ENCODE measurements at regions not wholly inside any gene's neighbourhood (a gene's known extent, or its start where the extent isn't known, plus 50 kb on each side); places are given as distances from the start of the nearest gene placed in this dataset.

DNA sequence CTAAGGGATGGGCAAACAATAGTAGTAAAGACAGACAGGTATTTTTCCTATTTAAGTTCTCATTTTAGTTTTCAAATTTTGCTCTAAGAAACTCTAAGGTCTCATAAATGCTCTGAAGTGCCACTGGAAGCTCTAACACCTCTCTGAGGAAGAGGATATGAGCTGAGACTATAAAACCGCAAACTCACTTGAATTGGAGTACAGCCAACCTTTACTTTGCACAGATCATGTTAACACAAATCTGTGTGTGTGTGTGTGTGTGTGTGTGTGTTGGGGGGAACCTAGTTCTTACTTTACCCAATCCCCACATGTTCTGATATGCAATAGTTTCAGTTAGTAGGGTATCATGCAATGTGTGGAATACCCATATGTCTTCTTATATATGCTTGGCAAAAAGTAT, 446.8 kb downstream of the CHL1 start:
- H3K9me3 Mint-ChIP-seq: peaks cover 43% of the 10 kb centered on the region
- no peak overlapping the region for H3K4me3 Mint-ChIP-seq
- TF ChIP-seq, protein P1, sequence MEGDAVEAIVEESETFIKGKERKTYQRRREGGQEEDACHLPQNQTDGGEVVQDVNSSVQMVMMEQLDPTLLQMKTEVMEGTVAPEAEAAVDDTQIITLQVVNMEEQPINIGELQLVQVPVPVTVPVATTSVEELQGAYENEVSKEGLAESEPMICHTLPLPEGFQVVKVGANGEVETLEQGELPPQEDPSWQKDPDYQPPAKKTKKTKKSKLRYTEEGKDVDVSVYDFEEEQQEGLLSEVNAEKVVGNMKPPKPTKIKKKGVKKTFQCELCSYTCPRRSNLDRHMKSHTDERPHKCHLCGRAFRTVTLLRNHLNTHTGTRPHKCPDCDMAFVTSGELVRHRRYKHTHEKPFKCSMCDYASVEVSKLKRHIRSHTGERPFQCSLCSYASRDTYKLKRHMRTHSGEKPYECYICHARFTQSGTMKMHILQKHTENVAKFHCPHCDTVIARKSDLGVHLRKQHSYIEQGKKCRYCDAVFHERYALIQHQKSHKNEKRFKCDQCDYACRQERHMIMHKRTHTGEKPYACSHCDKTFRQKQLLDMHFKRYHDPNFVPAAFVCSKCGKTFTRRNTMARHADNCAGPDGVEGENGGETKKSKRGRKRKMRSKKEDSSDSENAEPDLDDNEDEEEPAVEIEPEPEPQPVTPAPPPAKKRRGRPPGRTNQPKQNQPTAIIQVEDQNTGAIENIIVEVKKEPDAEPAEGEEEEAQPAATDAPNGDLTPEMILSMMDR (IDR thresholded peaks at IDR 0.05): no peak
- no peak for DNase-seq
- H3K27me3 Mint-ChIP-seq (ENCODE audit: insufficient read depth): no peaks in the 10 kb centered on the region
- no peak overlapping the region for H3K27ac Mint-ChIP-seq
- H3K36me3 Mint-ChIP-seq (ENCODE audit: low read depth): no peaks in the 10 kb centered on the region
- no peaks in the 10 kb centered on the region for H3K4me1 Mint-ChIP-seq (ENCODE audit: low read depth)

DNA sequence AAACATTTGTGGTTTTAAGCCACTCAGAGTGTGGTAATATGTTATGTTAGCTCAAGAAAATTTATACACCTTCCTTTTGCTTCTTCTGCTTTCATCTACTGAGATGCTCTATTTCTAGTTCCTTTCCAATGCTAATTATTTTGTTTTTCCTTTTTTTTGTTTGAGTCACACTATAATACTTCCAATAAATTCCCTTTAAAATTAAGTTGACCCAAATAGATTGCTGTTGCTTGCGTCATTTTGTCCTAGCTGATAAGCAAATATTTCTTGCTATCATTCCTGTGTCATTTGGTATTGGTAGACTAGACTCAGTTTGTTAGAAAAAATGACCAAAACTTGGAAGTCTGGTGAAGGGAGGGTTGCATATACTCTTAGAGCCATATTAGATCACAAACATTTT, 437.0 kb upstream of the CNTN6 start:
- Mint-ChIP-seq H3K9me3 (peaks cover 44% of the 10 kb centered on the region), H3K27ac (no peak overlapping the region), H3K27me3 (ENCODE audit: insufficient read depth) (no peaks in the 10 kb centered on the region), H3K4me1 (ENCODE audit: low read depth) (no peaks in the 10 kb centered on the region), H3K36me3 (ENCODE audit: low read depth) (no peaks in the 10 kb centered on the region), H3K4me3 (no peak overlapping the region)
- DNase-seq: no peak
- TF ChIP-seq, protein P1 (IDR thresholded peaks at IDR 0.05): no peak

DNA sequence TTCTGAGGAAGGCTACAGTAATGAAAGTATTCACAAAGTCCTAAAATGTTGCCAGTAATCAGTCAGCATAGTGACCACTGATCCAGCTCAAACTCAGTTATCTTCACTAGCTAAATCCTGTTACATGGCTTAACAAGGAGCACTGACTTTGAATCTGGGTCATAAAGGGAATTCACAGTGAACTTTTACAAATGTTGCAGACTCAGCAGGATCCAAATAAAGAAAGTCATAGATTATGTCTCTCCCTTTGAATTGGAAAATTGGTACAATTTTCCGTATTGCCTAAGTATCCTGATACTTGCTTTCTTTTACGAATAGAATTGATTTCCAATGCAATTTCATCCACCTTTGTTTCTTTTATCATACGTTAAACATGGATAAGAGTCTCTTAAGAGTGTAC, 431.5 kb upstream of the CNTN6 start:
- Mint-ChIP-seq H3K9me3 (peaks cover 46% of the 10 kb centered on the region), H3K27ac (no peak overlapping the region), H3K36me3 (ENCODE audit: low read depth) (no peaks in the 10 kb centered on the region; the same call in 1 of the 2 replicates), H3K27me3 (ENCODE audit: insufficient read depth) (no peaks in the 10 kb centered on the region), H3K4me3 (no peak overlapping the region), H3K4me1 (ENCODE audit: low read depth) (no peaks in the 10 kb centered on the region)
- TF ChIP-seq, protein P1 (IDR thresholded peaks at IDR 0.05): no peak
- DNase-seq: no peak

DNA sequence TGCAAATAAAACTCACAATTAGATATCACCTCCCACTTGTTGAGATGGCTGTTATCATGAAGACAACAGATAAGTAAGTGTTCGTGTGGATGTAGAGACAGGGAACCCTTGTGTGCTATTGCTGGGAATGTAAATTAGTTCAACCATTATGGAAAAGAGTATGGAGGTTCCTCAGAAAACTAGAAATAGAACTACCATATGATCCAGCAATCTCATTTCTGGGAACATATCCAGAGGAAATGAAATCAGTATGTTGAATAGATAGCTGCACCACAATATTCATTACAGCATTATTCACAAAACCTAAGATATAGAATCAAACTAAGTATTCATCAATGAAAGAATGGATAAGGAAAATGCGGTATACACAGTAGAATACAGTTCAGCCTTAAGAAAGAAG, 418.7 kb upstream of the CNTN6 start:
- peaks cover 26% of the 10 kb centered on the region for H3K9me3 Mint-ChIP-seq
- H3K4me3 Mint-ChIP-seq: no peak overlapping the region
- no peaks in the 10 kb centered on the region for H3K4me1 Mint-ChIP-seq (ENCODE audit: low read depth)
- peaks cover 6% of the 10 kb centered on the region; the same call in 1 of the 2 replicates for H3K36me3 Mint-ChIP-seq (ENCODE audit: low read depth)
- TF ChIP-seq, protein P1 (IDR thresholded peaks at IDR 0.05): no peak
- no peaks in the 10 kb centered on the region for H3K27me3 Mint-ChIP-seq (ENCODE audit: insufficient read depth)
- no peak for DNase-seq
- H3K27ac Mint-ChIP-seq: no peak overlapping the region

DNA sequence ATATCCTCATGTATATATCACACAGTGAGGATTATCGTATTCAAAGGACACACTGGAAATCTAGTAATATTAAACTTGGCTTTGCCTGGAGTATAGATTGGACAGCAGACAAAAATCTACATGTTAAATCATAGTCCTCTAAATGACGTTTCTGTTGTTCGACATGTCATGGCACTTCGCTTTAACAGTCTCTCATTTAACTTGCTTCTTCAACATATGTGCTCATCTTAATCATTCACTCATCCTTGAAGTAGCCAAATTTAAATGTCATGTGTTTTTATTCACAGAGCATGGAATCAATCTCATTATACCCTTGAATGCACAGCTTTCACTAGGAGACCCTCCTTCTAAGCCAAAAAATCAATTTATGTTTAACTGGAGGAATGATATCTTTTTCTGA, 417.0 kb upstream of the CNTN6 start:
- Mint-ChIP-seq H3K27me3 (ENCODE audit: insufficient read depth) (no peaks in the 10 kb centered on the region), H3K4me3 (no peak overlapping the region), H3K27ac (no peak overlapping the region), H3K9me3 (peaks cover 31% of the 10 kb centered on the region), H3K36me3 (ENCODE audit: low read depth) (peaks cover 6% of the 10 kb centered on the region; the same call in 1 of the 2 replicates), H3K4me1 (ENCODE audit: low read depth) (no peaks in the 10 kb centered on the region)
- no peak for DNase-seq
- TF ChIP-seq, protein P1 (IDR thresholded peaks at IDR 0.05): no peak

DNA sequence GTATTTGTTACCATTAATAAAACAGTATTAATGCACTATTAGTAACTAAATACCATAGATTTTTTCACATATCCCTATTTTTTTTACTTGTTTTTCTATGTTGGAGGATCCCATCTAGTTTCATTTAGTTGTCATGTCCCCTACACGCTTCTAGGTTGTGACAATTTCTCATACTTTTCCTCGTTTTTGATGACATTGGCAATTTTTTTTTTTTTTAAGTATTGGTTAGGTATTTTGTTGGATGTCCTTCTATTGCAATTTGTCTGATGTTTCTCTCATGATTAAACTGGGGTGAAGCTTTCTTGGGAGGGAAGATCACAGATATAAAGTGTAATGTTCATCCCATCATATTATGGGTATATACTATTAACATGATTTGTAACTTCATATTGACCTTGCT, 409.1 kb upstream of the CNTN6 start:
- TF ChIP-seq, protein P1 (IDR thresholded peaks at IDR 0.05): no peak
- H3K27me3 Mint-ChIP-seq (ENCODE audit: insufficient read depth): no peaks in the 10 kb centered on the region
- no peak overlapping the region for H3K4me3 Mint-ChIP-seq
- peaks cover 42% of the 10 kb centered on the region for H3K9me3 Mint-ChIP-seq
- no peak overlapping the region for H3K27ac Mint-ChIP-seq
- H3K4me1 Mint-ChIP-seq (ENCODE audit: low read depth): no peaks in the 10 kb centered on the region
- H3K36me3 Mint-ChIP-seq (ENCODE audit: low read depth): no peaks in the 10 kb centered on the region
- no peak for DNase-seq

Data from HFFc6 (cell line).